ENCODE measurements at regions not wholly inside any gene's neighbourhood (a gene's known extent, or its start where the extent isn't known, plus 50 kb on each side); places are given as distances from the start of the nearest gene placed in this dataset.

DNA sequence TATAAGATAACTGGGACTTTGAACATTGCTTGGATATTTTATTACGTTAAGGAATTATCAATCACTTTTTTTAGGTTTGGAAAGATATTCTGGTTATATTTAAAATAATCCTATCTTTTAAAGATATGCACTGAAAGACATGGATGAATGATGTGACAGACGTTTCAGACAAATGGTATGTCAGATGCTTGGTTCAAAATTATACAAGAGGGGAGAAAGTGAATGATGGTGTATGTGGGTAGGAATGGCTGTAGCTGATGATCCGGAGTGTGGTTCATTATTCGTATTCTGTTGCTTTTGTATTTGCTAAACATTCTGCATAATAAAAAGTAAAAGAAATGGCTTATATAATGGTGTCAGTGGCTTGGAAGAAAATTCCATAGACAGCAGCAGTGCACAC is 51.0 kb upstream of the SNRPB2 start:
- H3K9me3 ChIP-seq: no peaks in the 10 kb centered on the region
- no peaks in the 10 kb centered on the region for H3K4me1 ChIP-seq
- no peaks in the 10 kb centered on the region for H3K27me3 ChIP-seq
- no peak overlapping the region for H3K4me3 ChIP-seq
- WGBS, 2 donors: 75% methylated on average over 4 of the region's 4 CpGs
- H3K36me3 ChIP-seq: no peaks in the 10 kb centered on the region
- ATAC-seq (ENCODE audit: low FRiP score in 2 of 2): no peak
- no peak overlapping the region for H3K27ac ChIP-seq
- DNase-seq: no peak
- no peak for TF ChIP-seq POLR2A (IDR thresholded peaks at IDR 0.05)
- no peak for TF ChIP-seq POLR2AphosphoS5 (IDR thresholded peaks at IDR 0.05)
- TF ChIP-seq, protein P1, sequence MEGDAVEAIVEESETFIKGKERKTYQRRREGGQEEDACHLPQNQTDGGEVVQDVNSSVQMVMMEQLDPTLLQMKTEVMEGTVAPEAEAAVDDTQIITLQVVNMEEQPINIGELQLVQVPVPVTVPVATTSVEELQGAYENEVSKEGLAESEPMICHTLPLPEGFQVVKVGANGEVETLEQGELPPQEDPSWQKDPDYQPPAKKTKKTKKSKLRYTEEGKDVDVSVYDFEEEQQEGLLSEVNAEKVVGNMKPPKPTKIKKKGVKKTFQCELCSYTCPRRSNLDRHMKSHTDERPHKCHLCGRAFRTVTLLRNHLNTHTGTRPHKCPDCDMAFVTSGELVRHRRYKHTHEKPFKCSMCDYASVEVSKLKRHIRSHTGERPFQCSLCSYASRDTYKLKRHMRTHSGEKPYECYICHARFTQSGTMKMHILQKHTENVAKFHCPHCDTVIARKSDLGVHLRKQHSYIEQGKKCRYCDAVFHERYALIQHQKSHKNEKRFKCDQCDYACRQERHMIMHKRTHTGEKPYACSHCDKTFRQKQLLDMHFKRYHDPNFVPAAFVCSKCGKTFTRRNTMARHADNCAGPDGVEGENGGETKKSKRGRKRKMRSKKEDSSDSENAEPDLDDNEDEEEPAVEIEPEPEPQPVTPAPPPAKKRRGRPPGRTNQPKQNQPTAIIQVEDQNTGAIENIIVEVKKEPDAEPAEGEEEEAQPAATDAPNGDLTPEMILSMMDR (IDR thresholded peaks at IDR 0.05): no peak
- TF ChIP-seq EP300 (IDR thresholded peaks at IDR 0.05): no peak

DNA sequence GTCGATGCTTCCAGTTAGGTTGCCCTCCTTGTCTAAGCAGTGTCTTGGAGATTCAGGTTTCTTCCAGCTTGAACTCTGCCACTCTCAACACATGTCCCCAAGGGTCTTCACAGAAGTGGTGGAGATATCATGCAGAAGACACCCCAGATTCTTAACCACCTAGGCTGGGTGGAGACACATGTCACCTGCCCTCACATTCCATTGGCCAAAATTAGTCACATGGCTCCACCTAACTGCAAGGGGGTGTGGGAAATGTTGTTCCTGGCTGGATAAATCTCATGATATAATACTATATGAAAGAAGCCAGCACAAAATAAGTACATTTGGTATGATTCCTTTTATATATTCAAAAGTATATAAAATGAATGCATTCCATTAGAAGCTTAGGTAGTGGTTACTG is 52.9 kb upstream of the SNRPB2 start:
- 0 to 82% methylated on average over 1 of the region's 1 CpG for WGBS, 2 donors
- Histone ChIP-seq H3K4me1 (no peaks in the 10 kb centered on the region), H3K36me3 (no peaks in the 10 kb centered on the region), H3K9me3 (no peaks in the 10 kb centered on the region), H3K27me3 (no peaks in the 10 kb centered on the region), H3K4me3 (no peak overlapping the region), H3K27ac (no peak overlapping the region)
- no peak for DNase-seq
- ATAC-seq (ENCODE audit: low FRiP score in 2 of 2): no peak
- TF ChIP-seq POLR2A (IDR thresholded peaks at IDR 0.05) (no peak), EP300 (IDR thresholded peaks at IDR 0.05) (no peak), POLR2AphosphoS5 (IDR thresholded peaks at IDR 0.05) (no peak)
- TF ChIP-seq, protein P1 (IDR thresholded peaks at IDR 0.05): no peak

DNA sequence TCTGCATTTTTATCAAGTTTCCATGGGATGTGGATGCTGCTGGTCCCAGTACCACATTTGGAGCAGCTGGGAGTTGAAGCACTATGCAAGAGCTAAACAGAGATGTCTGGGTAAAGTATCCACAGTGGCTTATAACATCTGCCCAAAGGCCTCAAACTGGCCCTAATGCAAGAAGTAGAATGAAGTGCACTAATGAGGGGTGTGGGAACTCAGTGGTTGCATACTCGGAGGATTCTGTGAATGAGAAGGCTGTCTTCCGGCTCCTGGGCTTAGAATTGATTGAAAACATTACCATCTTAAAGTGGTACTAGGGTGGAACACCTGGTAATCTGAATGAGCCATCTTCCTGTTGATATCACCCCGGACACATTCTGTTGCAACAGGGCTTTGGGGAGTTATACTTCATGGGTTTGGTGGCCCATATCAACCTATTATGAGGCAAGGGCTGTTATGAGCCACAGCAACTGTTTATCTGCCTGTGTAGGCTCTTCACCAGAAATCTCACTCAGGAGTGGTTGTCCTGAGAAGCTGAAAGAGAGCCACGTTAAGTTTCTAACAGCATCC is 54.7 kb upstream of the SNRPB2 start:
- ATAC-seq (ENCODE audit: low FRiP score in 2 of 2) (no peak), DNase-seq (no peak)
- no peaks in the 10 kb centered on the region for H3K4me1 ChIP-seq
- no peak overlapping the region for H3K27ac ChIP-seq
- H3K9me3 ChIP-seq: no peaks in the 10 kb centered on the region
- H3K27me3 ChIP-seq: no peaks in the 10 kb centered on the region
- H3K4me3 ChIP-seq: no peak overlapping the region
- 83 to 90% methylated on average over 4 of the region's 4 CpGs for WGBS, 2 donors
- H3K36me3 ChIP-seq: no peaks in the 10 kb centered on the region
- TF ChIP-seq EP300 (IDR thresholded peaks at IDR 0.05): no peak
- TF ChIP-seq POLR2A (IDR thresholded peaks at IDR 0.05): no peak
- TF ChIP-seq, protein P1 (IDR thresholded peaks at IDR 0.05): no peak
- TF ChIP-seq POLR2AphosphoS5 (IDR thresholded peaks at IDR 0.05): no peak

DNA sequence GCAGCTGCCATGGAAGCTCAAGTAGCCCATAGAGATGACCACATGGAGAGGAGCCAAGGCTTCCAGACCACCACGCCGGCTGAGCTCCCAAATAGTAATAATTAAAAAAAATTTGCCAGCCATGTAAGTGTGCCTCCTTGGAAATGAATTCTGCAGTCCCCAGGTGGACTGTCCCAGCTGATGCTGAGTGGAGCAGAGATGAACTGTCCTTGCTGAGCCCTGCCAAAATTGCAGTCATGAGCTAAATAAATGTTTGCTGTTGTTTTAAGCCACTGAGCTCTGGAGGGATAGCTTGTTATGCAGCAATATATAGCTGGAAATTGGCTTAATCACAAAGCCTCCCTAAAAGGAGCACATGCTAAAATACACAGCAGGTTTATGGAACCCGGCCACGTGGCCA is 55.6 kb upstream of the SNRPB2 start:
- Histone ChIP-seq H3K36me3 (no peaks in the 10 kb centered on the region), H3K9me3 (no peaks in the 10 kb centered on the region), H3K4me3 (no peak overlapping the region), H3K27me3 (no peaks in the 10 kb centered on the region), H3K4me1 (no peaks in the 10 kb centered on the region), H3K27ac (no peak overlapping the region)
- 72 to 87% methylated on average over 4 of the region's 4 CpGs for WGBS, 2 donors
- ATAC-seq (ENCODE audit: low FRiP score in 2 of 2) (no peak), DNase-seq (no peak)
- TF ChIP-seq, protein P1 (IDR thresholded peaks at IDR 0.05): no peak
- TF ChIP-seq EP300 (IDR thresholded peaks at IDR 0.05) (no peak), POLR2AphosphoS5 (IDR thresholded peaks at IDR 0.05) (no peak), POLR2A (IDR thresholded peaks at IDR 0.05) (no peak)

DNA sequence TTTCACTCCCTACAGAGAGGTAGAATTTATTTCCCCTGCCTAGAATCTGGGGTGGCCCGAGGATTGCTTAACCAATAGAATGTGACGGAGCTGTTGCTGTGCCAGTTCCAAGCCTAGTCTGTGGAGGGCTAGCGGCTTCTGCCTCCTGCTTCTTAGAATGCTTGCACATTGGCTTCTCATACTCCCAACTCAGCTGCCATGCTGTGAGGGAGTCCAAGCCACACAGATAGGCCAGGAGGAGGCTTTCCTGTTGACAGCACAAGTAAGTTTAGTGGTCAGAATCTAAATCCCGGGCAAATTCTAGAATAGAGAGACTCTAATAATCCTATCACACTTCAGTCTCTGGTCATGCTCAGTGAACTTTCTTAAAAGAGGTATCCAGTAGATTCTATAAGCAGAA is 57.5 kb upstream of the SNRPB2 start:
- H3K36me3 ChIP-seq: no peaks in the 10 kb centered on the region
- H3K27ac ChIP-seq: no peak overlapping the region
- ATAC-seq (ENCODE audit: low FRiP score in 2 of 2) (peak in 1 of 2 donors; percentile 19), DNase-seq (no peak)
- TF ChIP-seq, protein P1 (IDR thresholded peaks at IDR 0.05): no peak
- TF ChIP-seq POLR2AphosphoS5 (IDR thresholded peaks at IDR 0.05) (no peak), POLR2A (IDR thresholded peaks at IDR 0.05) (no peak), EP300 (IDR thresholded peaks at IDR 0.05) (no peak)
- H3K4me1 ChIP-seq: no peaks in the 10 kb centered on the region
- no peaks in the 10 kb centered on the region for H3K27me3 ChIP-seq
- no peak overlapping the region for H3K4me3 ChIP-seq
- 73 to 81% methylated on average over 4 of the region's 4 CpGs for WGBS, 2 donors
- no peaks in the 10 kb centered on the region for H3K9me3 ChIP-seq
